Ovary (tissue), 7 donors: ENCODE measurements at regions not wholly inside any gene's neighbourhood (a gene's known extent, or its start where the extent isn't known, plus 50 kb on each side); places are given as distances from the start of the nearest gene placed in this dataset.

Source experiments
- DNase-seq, 5 donors: peaks; one replicate each; pipeline ENCODE4 v3.0.0-alpha.2; 2019 to 2020
- H3K27ac ChIP-seq, 2 donors: fragments of 200-600 bp; one replicate each; pipeline versions ENCODE4 v1.5.1 to v1.8.0; 2019 to 2022
- H3K27me3 ChIP-seq: fragments of 200-600 bp; one replicate; pipeline ENCODE4 v1.8.0; 2022
- H3K36me3 ChIP-seq: fragments of 200-600 bp; sonication (generic); one replicate; pipeline ENCODE4 v1.5.1; 2019
- H3K4me1 ChIP-seq: one replicate; pipeline ENCODE4 v1.8.1; 2013; ENCODE audit warnings: mild to moderate bottlenecking, moderate library complexity; ENCODE audit not compliant: insufficient read depth
- H3K4me3 ChIP-seq: fragments of 200-600 bp; sonication (generic); one replicate; pipeline ENCODE4 v1.5.1; 2017
- H3K9me3 ChIP-seq, 2 donors: fragments of 200-600 bp in 1 of 2; sonication (generic) in 1 of 2; one replicate each; pipeline versions ENCODE4 v1.5.1 to v1.8.1; 2013 to 2019; ENCODE audit warnings: mild to moderate bottlenecking in 1 of 2, moderate library complexity in 1 of 2
- CTCF ChIP-seq, 3 donors: fragments of 450-650 bp in 2 of 3; fragments of 200-600 bp in 1 of 3; IDR thresholded peaks; one replicate each; pipeline versions ENCODE4 v1.5.1 to v1.8.0; 2016 to 2022; ENCODE audit warnings: antibody characterized with exemption in 3 of 3, mild to moderate bottlenecking in 1 of 3
- EP300 ChIP-seq: sonication (generic); formaldehyde crosslinking; IDR thresholded peaks from one replicate; pipeline ENCODE4 v1.6.1; 2017; ENCODE audit warnings: antibody characterized with exemption
- POLR2A ChIP-seq: fragments of 450-650 bp; IDR thresholded peaks from one replicate; pipeline ENCODE4 v1.6.1; 2017; ENCODE audit warnings: antibody characterized with exemption, mild to moderate bottlenecking, moderate library complexity
- WGBS, 3 donors: extraction: QIAGEN DNeasy Blood & Tissue Kit in 1 of 3; methylation state at CpG; one replicate each; pipeline versions ENCODE4 v1.1.5 to v1.1.7; 2013 to 2017; 5-methylcytosine and 5-hydroxymethylcytosine counted together
- intact Hi-C, 4 donors: fragments of 100-400 bp; cut with DNase I; formaldehyde crosslinking; loops; one replicate each; pipeline versions ENCODE4 v1.11.0 to v1.15.1; 2022 to 2023
- donor health status: DM: no; HTN: no; CAD: no; lungs with moderate emphysema.
- donor health status: DM: no; HTN: no; CAD: no.
- donor health status: Bipolar disorder and iron deficiency.
- donor health status: DM: no; HTN: no; CAD: no.
- donor health status: DM: yes; HTN: yes; CAD: no.

GRCh38 chr18:22098563-22098989 lies 70.8 kb upstream of the GATA6 start:
- 15 to 33% (median 23%) methylated on average over 3 of the region's 3 CpGs for WGBS, 3 donors
- Histone ChIP-seq H3K27ac (no peak overlapping the region), H3K36me3 (no peaks in the 10 kb centered on the region), H3K27me3 (no peaks in the 10 kb centered on the region), H3K4me1 (peaks cover 3% of the 10 kb centered on the region), H3K9me3 (no peaks in the 10 kb centered on the region), H3K4me3 (no peak overlapping the region)
- no peak for DNase-seq
- no peak for TF ChIP-seq POLR2A
- no peak for TF ChIP-seq CTCF (IDR thresholded peaks at IDR 0.05)
- TF ChIP-seq EP300 = no peak
- intact Hi-C loops = no loop called here

GRCh38 chr18:22099925-22100324 lies 69.5 kb upstream of the GATA6 start:
- TF ChIP-seq EP300 (no peak), CTCF (IDR thresholded peaks at IDR 0.05) (no peak), POLR2A (no peak)
- H3K4me1 ChIP-seq = peaks cover 3% of the 10 kb centered on the region
- H3K27me3 ChIP-seq = no peaks in the 10 kb centered on the region
- WGBS, 3 donors = 91 to 100% (median 94%) methylated on average over 2 of the region's 2 CpGs
- intact Hi-C loops = no loop called here
- no peak overlapping the region for H3K27ac ChIP-seq
- no peak for DNase-seq
- H3K4me3 ChIP-seq = no peak overlapping the region
- no peaks in the 10 kb centered on the region for H3K9me3 ChIP-seq
- H3K36me3 ChIP-seq = no peaks in the 10 kb centered on the region

DNA sequence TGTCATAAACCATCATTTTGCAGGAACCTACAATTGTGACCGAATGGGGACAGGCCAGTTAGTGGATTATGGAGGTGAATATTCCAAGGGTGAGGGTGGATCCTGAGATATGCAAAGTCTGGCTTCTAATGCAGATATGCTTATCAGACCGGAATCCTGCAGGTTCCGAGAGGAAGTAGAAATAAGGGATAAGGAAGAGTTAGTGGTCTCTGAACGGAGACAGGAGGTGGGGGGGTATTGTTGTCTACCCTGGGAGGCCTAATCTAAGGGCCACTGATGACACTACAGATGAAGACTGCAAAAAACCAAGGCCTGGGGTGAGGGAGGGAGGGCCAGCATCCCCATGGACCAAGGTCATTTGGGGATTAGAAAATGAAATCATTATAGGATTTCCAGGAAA lies 67.7 kb upstream of the GATA6 start:
- DNase-seq = no peak
- intact Hi-C loops = no loop called here

GRCh38 chr18:22102953-22103646 lies 66.3 kb upstream of the GATA6 start:
- 46 to 59% (median 49%) methylated on average over 7 of the region's 7 CpGs for WGBS, 3 donors

More for the DNA sequence above, 67.7 kb upstream of the GATA6 start:
- TF ChIP-seq EP300 (no peak), CTCF (IDR thresholded peaks at IDR 0.05) (no peak), POLR2A (no peak)
- Histone ChIP-seq H3K36me3 (no peaks in the 10 kb centered on the region), H3K27ac (no peak overlapping the region), H3K4me1 (peaks cover 3% of the 10 kb centered on the region), H3K9me3 (no peaks in the 10 kb centered on the region), H3K4me3 (no peak overlapping the region), H3K27me3 (no peaks in the 10 kb centered on the region)
- WGBS, 3 donors = 92 to 97% (median 95%) methylated on average over 4 of the region's 4 CpGs

More at GRCh38 chr18:22102953-22103646, 66.3 kb upstream of the GATA6 start:
- no peak overlapping the region for H3K4me3 ChIP-seq
- H3K27me3 ChIP-seq = no peaks in the 10 kb centered on the region
- no peak overlapping the region for H3K27ac ChIP-seq
- no peaks in the 10 kb centered on the region for H3K9me3 ChIP-seq
- no peaks in the 10 kb centered on the region for H3K4me1 ChIP-seq
- TF ChIP-seq CTCF (IDR thresholded peaks at IDR 0.05) (no peak), EP300 (no peak), POLR2A (no peak)
- no peaks in the 10 kb centered on the region for H3K36me3 ChIP-seq
- intact Hi-C loops = no loop called here
- no peak for DNase-seq
